ENCODE measurements at regions not wholly inside any gene's neighbourhood (a gene's known extent, or its start where the extent isn't known, plus 50 kb on each side); places are given as distances from the start of the nearest gene placed in this dataset.

- TF ChIP-seq TAF1 (IDR thresholded peaks at IDR 0.05; ENCODE audit: low read depth) = no peak
- TF ChIP-seq YY1 (IDR thresholded peaks at IDR 0.05; ENCODE audit: low read depth) = no peak
- TF ChIP-seq EGR1 (IDR thresholded peaks at IDR 0.05) = no peak
- TF ChIP-seq FOXM1 (IDR thresholded peaks at IDR 0.05; ENCODE audit: borderline replicate concordance, low read depth) = no peak
- no peak for TF ChIP-seq MAX (IDR thresholded peaks at IDR 0.05)
- no peak for TF ChIP-seq ZBTB7A (IDR thresholded peaks at IDR 0.05; ENCODE audit: low read depth)
- TF ChIP-seq NFIC (IDR thresholded peaks at IDR 0.05) = no peak
- no peak for TF ChIP-seq REST (IDR thresholded peaks at IDR 0.05; ENCODE audit: low read depth)
These were observed 238.8 kb upstream of the TLE3 start for GRCh38 chr15:70336425-70337009.

All from Ishikawa (cell line).